Fibroblast of lung (primary cell): ENCODE measurements at regions not wholly inside any gene's neighbourhood (a gene's known extent, or its start where the extent isn't known, plus 50 kb on each side); places are given as distances from the start of the nearest gene placed in this dataset.

ENCODE experiments used
- DNase-seq, 2 donors: peaks; one replicate each; pipeline versions ENCODE4 v3.0.0 to v3.0.0-alpha.2; 2010; ENCODE audit warnings: low read depth in 2 of 2
- H2AFZ ChIP-seq: 2 replicates; pipeline ENCODE4 v1.5.1; 2012; ENCODE audit warnings: low read length, control low read depth, inconsistent platforms
- H3K27ac ChIP-seq: 2 replicates; pipeline ENCODE4 v1.5.1; 2011; ENCODE audit warnings: low read length, control low read depth; ENCODE audit not compliant: insufficient read depth
- H3K27me3 ChIP-seq: 2 replicates; pipeline ENCODE4 v1.5.1; 2011; ENCODE audit warnings: mild to moderate bottlenecking, low read length; ENCODE audit not compliant: control insufficient read depth, insufficient read depth
- H3K36me3 ChIP-seq: 2 replicates; pipeline ENCODE4 v1.5.1; 2011; ENCODE audit warnings: low read length; ENCODE audit not compliant: control insufficient read depth, insufficient read depth
- H3K4me1 ChIP-seq: 2 replicates; pipeline ENCODE4 v1.5.1; 2011; ENCODE audit warnings: low read length; ENCODE audit not compliant: control insufficient read depth, insufficient read depth; ENCODE audit errors: extremely low read depth
- H3K4me2 ChIP-seq: 2 replicates; pipeline ENCODE4 v1.5.1; 2011; ENCODE audit warnings: low read length, control low read depth; ENCODE audit not compliant: insufficient read depth; ENCODE audit errors: extremely low read depth
- H3K4me3 ChIP-seq, 4 experiments: fragments of 200-600 bp in 1 of 4; sonication (generic) in 1 of 4; replicated peaks in 1 of 4; 2 replicates each; pipeline ENCODE4 v1.5.1; 2011 to 2016; ENCODE audit warnings: low read length in 4 of 4, low read depth in 3 of 4, mild to moderate bottlenecking in 3 of 4, control low read depth in 2 of 4, inconsistent platforms in 1 of 4, mixed read lengths in 1 of 4; ENCODE audit not compliant: insufficient read depth in 1 of 4; ENCODE audit errors: control extremely low read depth in 1 of 4
- H3K79me2 ChIP-seq: 2 replicates; pipeline ENCODE4 v1.5.1; 2012; ENCODE audit warnings: mild to moderate bottlenecking, low read length, inconsistent platforms; ENCODE audit not compliant: control insufficient read depth, insufficient read depth
- H3K9ac ChIP-seq: 2 replicates; pipeline ENCODE4 v1.5.1; 2011; ENCODE audit warnings: mild to moderate bottlenecking, low read length, control low read depth; ENCODE audit not compliant: insufficient read depth
- H3K9me3 ChIP-seq: 2 replicates; pipeline ENCODE4 v1.5.1; 2012; ENCODE audit warnings: low read depth, low read length; ENCODE audit not compliant: control insufficient read depth, insufficient read depth
- H4K20me1 ChIP-seq: 2 replicates; pipeline ENCODE4 v1.5.1; 2011; ENCODE audit warnings: low read length; ENCODE audit not compliant: control insufficient read depth, insufficient read depth; ENCODE audit errors: extremely low read depth
- EZH2 ChIP-seq: IDR thresholded peaks from 2 replicates; pipeline ENCODE4 v1.5.1; 2012; ENCODE audit warnings: low read length, control low read depth, mild to moderate bottlenecking; ENCODE audit errors: missing control alignments
- TF ChIP-seq, protein P1 (sequence below), 2 donors: IDR thresholded peaks in 1 of 2; conservative IDR thresholded peaks in 1 of 2; 1 replicate in 1 of 2; 2 replicates in 1 of 2; pipeline ENCODE4 v1.5.1; 2011 to 2012; ENCODE audit warnings: low read length in 2 of 2, control low read depth in 1 of 2, inconsistent platforms in 1 of 2, low read depth in 1 of 2, mild to moderate bottlenecking in 1 of 2

GRCh38 chr7:32410545-32410944 lies 79.6 kb downstream of the LSM5 start:
- Histone ChIP-seq H3K4me1 (no peaks in the 10 kb centered on the region), H3K79me2 (no peaks in the 10 kb centered on the region), H3K4me3 (no peak overlapping the region), H3K27me3 (no peaks in the 10 kb centered on the region), H2AFZ (no peak overlapping the region), H4K20me1 (no peaks in the 10 kb centered on the region), H3K4me2 (no peak overlapping the region), H3K9ac (no peak overlapping the region), H3K9me3 (no peaks in the 10 kb centered on the region), H3K36me3 (no peaks in the 10 kb centered on the region), H3K27ac (no peak overlapping the region)
- DNase-seq = no peak
- no peak for TF ChIP-seq EZH2
- TF ChIP-seq, protein P1, sequence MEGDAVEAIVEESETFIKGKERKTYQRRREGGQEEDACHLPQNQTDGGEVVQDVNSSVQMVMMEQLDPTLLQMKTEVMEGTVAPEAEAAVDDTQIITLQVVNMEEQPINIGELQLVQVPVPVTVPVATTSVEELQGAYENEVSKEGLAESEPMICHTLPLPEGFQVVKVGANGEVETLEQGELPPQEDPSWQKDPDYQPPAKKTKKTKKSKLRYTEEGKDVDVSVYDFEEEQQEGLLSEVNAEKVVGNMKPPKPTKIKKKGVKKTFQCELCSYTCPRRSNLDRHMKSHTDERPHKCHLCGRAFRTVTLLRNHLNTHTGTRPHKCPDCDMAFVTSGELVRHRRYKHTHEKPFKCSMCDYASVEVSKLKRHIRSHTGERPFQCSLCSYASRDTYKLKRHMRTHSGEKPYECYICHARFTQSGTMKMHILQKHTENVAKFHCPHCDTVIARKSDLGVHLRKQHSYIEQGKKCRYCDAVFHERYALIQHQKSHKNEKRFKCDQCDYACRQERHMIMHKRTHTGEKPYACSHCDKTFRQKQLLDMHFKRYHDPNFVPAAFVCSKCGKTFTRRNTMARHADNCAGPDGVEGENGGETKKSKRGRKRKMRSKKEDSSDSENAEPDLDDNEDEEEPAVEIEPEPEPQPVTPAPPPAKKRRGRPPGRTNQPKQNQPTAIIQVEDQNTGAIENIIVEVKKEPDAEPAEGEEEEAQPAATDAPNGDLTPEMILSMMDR (conservative IDR thresholded peaks at IDR 0.05 in 1 of 2, IDR thresholded peaks at IDR 0.05 in 1 of 2; ENCODE audit: low read depth in 1 of 2, low read length in 2 of 2) = no peak

- TF ChIP-seq EZH2 = no peak
- TF ChIP-seq, protein P1 (conservative IDR thresholded peaks at IDR 0.05 in 1 of 2, IDR thresholded peaks at IDR 0.05 in 1 of 2; ENCODE audit: low read depth in 1 of 2, low read length in 2 of 2) = no peak
- no peak for DNase-seq
- no peaks in the 10 kb centered on the region for H4K20me1 ChIP-seq
Measured at GRCh38 chr7:32406386-32406785, 83.8 kb downstream of the LSM5 start.

GRCh38 chr7:32403463-32404229 lies 86.5 kb downstream of the LSM5 start:
- TF ChIP-seq EZH2 = no peak
- TF ChIP-seq, protein P1 (conservative IDR thresholded peaks at IDR 0.05 in 1 of 2, IDR thresholded peaks at IDR 0.05 in 1 of 2; ENCODE audit: low read depth in 1 of 2, low read length in 2 of 2) = no peak
- H3K36me3 ChIP-seq = no peaks in the 10 kb centered on the region

More at GRCh38 chr7:32406386-32406785, 83.8 kb downstream of the LSM5 start:
- H3K79me2 ChIP-seq = no peaks in the 10 kb centered on the region
- no peaks in the 10 kb centered on the region for H3K4me1 ChIP-seq
- H3K9me3 ChIP-seq = no peaks in the 10 kb centered on the region
- H2AFZ ChIP-seq = no peak overlapping the region
- no peak overlapping the region for H3K4me3 ChIP-seq
- no peaks in the 10 kb centered on the region for H3K36me3 ChIP-seq
- H3K4me2 ChIP-seq = no peak overlapping the region
- no peak overlapping the region for H3K27ac ChIP-seq
- no peaks in the 10 kb centered on the region for H3K27me3 ChIP-seq
- no peak overlapping the region for H3K9ac ChIP-seq

More at GRCh38 chr7:32403463-32404229, 86.5 kb downstream of the LSM5 start:
- no peak overlapping the region for H3K4me3 ChIP-seq
- no peaks in the 10 kb centered on the region for H3K4me1 ChIP-seq
- no peaks in the 10 kb centered on the region for H3K9me3 ChIP-seq
- H3K27ac ChIP-seq = no peak overlapping the region
- no peak overlapping the region for H3K9ac ChIP-seq
- no peaks in the 10 kb centered on the region for H3K79me2 ChIP-seq
- no peak overlapping the region for H2AFZ ChIP-seq
- no peak overlapping the region for H3K4me2 ChIP-seq
- DNase-seq = no peak
- no peaks in the 10 kb centered on the region for H4K20me1 ChIP-seq
- no peaks in the 10 kb centered on the region for H3K27me3 ChIP-seq
